Tibial artery (tissue), 4 donors: ENCODE measurements at regions not wholly inside any gene's neighbourhood (a gene's known extent, or its start where the extent isn't known, plus 50 kb on each side); places are given as distances from the start of the nearest gene placed in this dataset.

ENCODE experiments used
- DNase-seq, 2 donors: peaks; one replicate each; pipeline ENCODE4 v3.0.0-alpha.2; 2019
- H3K27ac ChIP-seq, 2 donors: fragments of 200-600 bp; sonication (generic) in 1 of 2; 1 replicate in 1 of 2; 2 replicates in 1 of 2; pipeline ENCODE4 v1.5.1; 2018 to 2019; ENCODE audit warnings: mild to moderate bottlenecking in 1 of 2
- H3K27me3 ChIP-seq, 2 donors: fragments of 200-600 bp; sonication (generic) in 1 of 2; one replicate each; pipeline versions ENCODE4 v1.5.1 to v1.6.0; 2016 to 2019
- H3K36me3 ChIP-seq, 3 donors: fragments of 200-600 bp; sonication (generic) in 2 of 3; one replicate each; pipeline ENCODE4 v1.5.1; 2016 to 2019; ENCODE audit warnings: mild to moderate bottlenecking in 2 of 3
- H3K4me1 ChIP-seq, 4 donors: fragments of 200-600 bp; sonication (generic) in 2 of 4; 1 replicate in 3 of 4; 2 replicates in 1 of 4; pipeline ENCODE4 v1.5.1; 2016 to 2019
- H3K4me3 ChIP-seq, 2 donors: fragments of 200-600 bp; sonication (generic) in 1 of 2; 1 replicate in 1 of 2; 2 replicates in 1 of 2; pipeline ENCODE4 v1.5.1; 2018 to 2019; ENCODE audit warnings: mild to moderate bottlenecking in 2 of 2
- H3K9me3 ChIP-seq, 3 donors: fragments of 200-600 bp; sonication (generic) in 1 of 3; one replicate each; pipeline ENCODE4 v1.5.1; 2016 to 2019
- intact Hi-C: fragments of 100-400 bp; cut with DNase I; formaldehyde crosslinking; loops from one replicate; pipeline ENCODE4 v1.15.0; 2023; ENCODE audit warnings: low total_unique reads
- TF ChIP-seq, protein P1 (sequence below), 2 experiments: fragments of 200-600 bp in 1 of 2; fragments of 450-650 bp in 1 of 2; IDR thresholded peaks; one replicate each; pipeline ENCODE4 v1.5.1; 2017 to 2019; ENCODE audit warnings: antibody characterized with exemption in 2 of 2, mild to moderate bottlenecking in 1 of 2, moderate library complexity in 1 of 2

GRCh38 chr10:91708174-91708861, 75.4 kb upstream of the PPP1R3C start:
- intact Hi-C loops, result no loop called here
- no peaks in the 10 kb centered on the region for H3K27me3 ChIP-seq
- H3K9me3 ChIP-seq, result no peaks in the 10 kb centered on the region
- peaks cover 0 to 9% (median 3%) of the 10 kb centered on the region in 4 donors for H3K4me1 ChIP-seq
- H3K4me3 ChIP-seq, result no peak overlapping the region
- H3K27ac ChIP-seq, result no peak overlapping the region
- TF ChIP-seq, protein P1, sequence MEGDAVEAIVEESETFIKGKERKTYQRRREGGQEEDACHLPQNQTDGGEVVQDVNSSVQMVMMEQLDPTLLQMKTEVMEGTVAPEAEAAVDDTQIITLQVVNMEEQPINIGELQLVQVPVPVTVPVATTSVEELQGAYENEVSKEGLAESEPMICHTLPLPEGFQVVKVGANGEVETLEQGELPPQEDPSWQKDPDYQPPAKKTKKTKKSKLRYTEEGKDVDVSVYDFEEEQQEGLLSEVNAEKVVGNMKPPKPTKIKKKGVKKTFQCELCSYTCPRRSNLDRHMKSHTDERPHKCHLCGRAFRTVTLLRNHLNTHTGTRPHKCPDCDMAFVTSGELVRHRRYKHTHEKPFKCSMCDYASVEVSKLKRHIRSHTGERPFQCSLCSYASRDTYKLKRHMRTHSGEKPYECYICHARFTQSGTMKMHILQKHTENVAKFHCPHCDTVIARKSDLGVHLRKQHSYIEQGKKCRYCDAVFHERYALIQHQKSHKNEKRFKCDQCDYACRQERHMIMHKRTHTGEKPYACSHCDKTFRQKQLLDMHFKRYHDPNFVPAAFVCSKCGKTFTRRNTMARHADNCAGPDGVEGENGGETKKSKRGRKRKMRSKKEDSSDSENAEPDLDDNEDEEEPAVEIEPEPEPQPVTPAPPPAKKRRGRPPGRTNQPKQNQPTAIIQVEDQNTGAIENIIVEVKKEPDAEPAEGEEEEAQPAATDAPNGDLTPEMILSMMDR (IDR thresholded peaks at IDR 0.05), result no peak
- H3K36me3 ChIP-seq, result no peaks in the 10 kb centered on the region
- DNase-seq, result no peak

GRCh38 chr10:91707236-91707635, 74.4 kb upstream of the PPP1R3C start:
- H3K36me3 ChIP-seq, result no peaks in the 10 kb centered on the region
- no peaks in the 10 kb centered on the region for H3K9me3 ChIP-seq
- DNase-seq, result no peak
- no peak overlapping the region for H3K27ac ChIP-seq
- intact Hi-C loops, result no loop called here
- H3K4me3 ChIP-seq, result no peak overlapping the region
- TF ChIP-seq, protein P1 (IDR thresholded peaks at IDR 0.05), result no peak
- peaks cover 0 to 9% (median 3%) of the 10 kb centered on the region in 4 donors for H3K4me1 ChIP-seq
- no peaks in the 10 kb centered on the region for H3K27me3 ChIP-seq

DNA sequence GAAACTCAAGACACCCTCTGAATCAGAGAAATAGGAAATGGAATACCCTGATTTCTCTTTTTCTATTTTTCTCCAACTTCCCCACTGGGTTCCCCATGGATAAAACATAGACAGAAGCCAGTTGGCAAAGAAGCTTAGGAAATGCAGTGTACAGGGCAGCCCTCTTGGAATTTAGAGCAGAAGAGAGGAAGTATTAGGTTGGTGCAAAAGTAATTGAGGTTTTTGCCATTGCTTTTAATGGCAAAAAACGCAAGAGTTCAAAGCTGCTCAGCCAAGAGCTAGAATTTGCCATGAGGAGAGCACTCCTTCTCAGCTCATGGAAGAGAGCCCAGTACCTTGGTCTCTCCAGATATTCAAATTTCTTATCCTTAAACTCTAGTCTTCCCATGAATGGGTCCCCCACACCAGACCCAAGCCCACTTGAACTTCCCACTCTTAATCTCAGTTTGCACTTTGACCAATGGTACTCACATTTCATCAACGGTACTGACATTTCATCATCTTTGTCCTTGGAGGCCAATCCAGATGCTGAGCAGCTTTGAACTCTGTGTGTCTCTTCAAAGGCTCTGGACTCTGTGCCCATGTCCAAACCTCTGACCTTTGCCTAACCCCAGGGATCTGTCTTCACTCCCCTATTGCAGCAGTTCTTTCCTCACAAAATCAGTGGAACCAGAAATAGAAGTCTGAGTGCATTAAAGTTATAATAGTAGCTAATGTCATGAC, 73.2 kb upstream of the PPP1R3C start:
- Histone ChIP-seq H3K4me3 (no peak overlapping the region), H3K36me3 (no peaks in the 10 kb centered on the region), H3K4me1 (no peaks in the 10 kb centered on the region), H3K9me3 (no peaks in the 10 kb centered on the region), H3K27me3 (no peaks in the 10 kb centered on the region), H3K27ac (no peak overlapping the region)
- intact Hi-C loops, result no loop called here
- TF ChIP-seq, protein P1 (IDR thresholded peaks at IDR 0.05), result no peak
- no peak for DNase-seq

GRCh38 chr10:91702620-91703019, 69.7 kb upstream of the PPP1R3C start:
- intact Hi-C loops, result no loop called here
- H3K27me3 ChIP-seq, result no peaks in the 10 kb centered on the region
- H3K4me1 ChIP-seq, result peaks cover 0 to 18% (median 8%) of the 10 kb centered on the region in 4 donors
- H3K9me3 ChIP-seq, result no peaks in the 10 kb centered on the region
- DNase-seq, result no peak
- no peak overlapping the region for H3K4me3 ChIP-seq
- TF ChIP-seq, protein P1 (IDR thresholded peaks at IDR 0.05), result no peak
- no peaks in the 10 kb centered on the region for H3K36me3 ChIP-seq
- H3K27ac ChIP-seq, result no peak overlapping the region

GRCh38 chr10:91700788-91701444, 68.0 kb upstream of the PPP1R3C start:
- H3K36me3 ChIP-seq, result no peaks in the 10 kb centered on the region
- peaks cover 0 to 18% (median 8%) of the 10 kb centered on the region in 4 donors for H3K4me1 ChIP-seq
- H3K9me3 ChIP-seq, result no peaks in the 10 kb centered on the region
- TF ChIP-seq, protein P1 (IDR thresholded peaks at IDR 0.05), result no peak
- intact Hi-C loops, result no loop called here
- no peak overlapping the region for H3K27ac ChIP-seq
- H3K27me3 ChIP-seq, result no peaks in the 10 kb centered on the region
- H3K4me3 ChIP-seq, result no peak overlapping the region
- no peak for DNase-seq
